PC-3 (cell line): ENCODE measurements at regions not wholly inside any gene's neighbourhood (a gene's known extent, or its start where the extent isn't known, plus 50 kb on each side); places are given as distances from the start of the nearest gene placed in this dataset.

ENCODE experiments used
- CTCF ChIP-seq: fragments of 300-600 bp; sonication (generic); conservative IDR thresholded peaks from 2 replicates; pipeline ENCODE4 v1.5.1; 2017; ENCODE audit warnings: antibody characterized with exemption, low read depth, mild to moderate bottlenecking, low read length
- EZH2 ChIP-seq: fragments of 300-600 bp; sonication (generic); IDR thresholded peaks from one replicate; pipeline ENCODE4 v1.6.1; 2017; ENCODE audit warnings: antibody characterized with exemption, mild to moderate bottlenecking, low read length; ENCODE audit not compliant: unreplicated experiment
- EZH2phosphoT487 ChIP-seq: fragments of 300-600 bp; sonication (generic); IDR thresholded peaks from 2 replicates; pipeline ENCODE4 v1.6.1; 2018; ENCODE audit warnings: mild to moderate bottlenecking, antibody characterized with exemption, low read length, borderline replicate concordance

- TF ChIP-seq EZH2, result no peak
- no peak for TF ChIP-seq CTCF
- TF ChIP-seq EZH2phosphoT487, result no peak
Measured at GRCh38 chr11:37502202-37502601, 904.2 kb upstream of the RAG2 start.
